ENCODE measurements at regions not wholly inside any gene's neighbourhood (a gene's known extent, or its start where the extent isn't known, plus 50 kb on each side); places are given as distances from the start of the nearest gene placed in this dataset.

DNA sequence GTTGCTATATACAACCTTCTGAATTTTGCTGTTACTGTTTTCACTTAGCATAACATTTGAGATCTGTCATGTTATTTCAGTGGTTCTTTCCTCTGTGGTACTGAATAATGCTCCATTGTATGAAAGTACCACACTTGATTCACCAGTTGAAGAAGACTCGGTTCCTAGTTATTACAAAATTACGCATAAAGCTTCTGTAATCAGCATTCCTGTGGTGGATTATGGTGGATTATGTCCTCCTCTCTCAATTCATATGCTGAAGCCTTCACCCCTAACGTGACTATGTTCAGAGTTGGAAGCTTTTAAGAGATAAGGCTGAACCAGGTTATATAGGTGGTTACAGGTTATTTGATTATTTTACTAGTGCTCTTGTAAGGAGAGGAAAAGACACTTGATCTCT is 2143.5 kb upstream of the AGA start:
- Histone ChIP-seq H3K36me3 (ENCODE audit: control insufficient read depth, insufficient read depth, low read length) (no peaks in the 10 kb centered on the region), H2BK15ac (ENCODE audit: low read depth, low read length) (no peak overlapping the region), H3K23ac (ENCODE audit: low read depth, low read length) (no peak overlapping the region), H4K20me1 (ENCODE audit: insufficient read depth, low read length) (no peaks in the 10 kb centered on the region), H3K27me3 (ENCODE audit: control insufficient read depth, insufficient read depth, low read length) (no peaks in the 10 kb centered on the region), H3K4me3 (ENCODE audit: insufficient read depth, low read depth, low read length) (no peak overlapping the region), H2AK9ac (replicated peaks; ENCODE audit: low read depth, low read length, poor library complexity) (no peak overlapping the region), H3K9ac (ENCODE audit: low read depth, low read length) (no peak overlapping the region), H3K79me1 (ENCODE audit: low read depth in 1 of 2, low read length in 2 of 2) (no peaks in the 10 kb centered on the region), H2AK5ac (ENCODE audit: low read depth, low read length) (no peak overlapping the region), H2AFZ (replicated peaks; ENCODE audit: low read length, poor library complexity) (no peak overlapping the region), H4K91ac (ENCODE audit: insufficient read depth, low read depth, low read length) (no peak overlapping the region), H3K9me1 (ENCODE audit: insufficient read depth, low read length) (no peaks in the 10 kb centered on the region), H3K9me3 (ENCODE audit: control insufficient read depth, insufficient read depth, low read length) (no peaks in the 10 kb centered on the region), H3K18ac (ENCODE audit: low read depth, low read length) (no peak overlapping the region), H4K8ac (ENCODE audit: low read depth in 2 of 2, low read length in 2 of 2) (no peak overlapping the region), H3K27ac (ENCODE audit: insufficient read depth, low read length) (no peak overlapping the region), H4K5ac (ENCODE audit: low read depth, low read length) (no peak overlapping the region), H3K4me2 (ENCODE audit: low read depth, low read length) (no peak overlapping the region), H2BK120ac (ENCODE audit: low read depth, low read length) (no peak overlapping the region), H2BK5ac (ENCODE audit: low read depth, low read length, poor library complexity, severe bottlenecking) (no peak overlapping the region), H3K4me1 (ENCODE audit: control insufficient read depth, insufficient read depth, low read length) (peaks cover 3% of the 10 kb centered on the region), H3K56ac (ENCODE audit: extremely low read depth, insufficient read depth, low read length) (no peak overlapping the region), H2BK20ac (ENCODE audit: low read depth, low read length) (peak overlapping the region; percentile 18; the same call in 1 of the 2 replicates), H3K14ac (replicated peaks; ENCODE audit: low read depth, low read length) (no peak overlapping the region), H3K4ac (ENCODE audit: low read depth, low read length) (no peak overlapping the region)
- in situ Hi-C loops (cut with MboI; ENCODE audit: low sequenced_read_pairs) (no loop called here), intact Hi-C loops (cut with micrococcal nuclease) (no loop called here), dilution Hi-C loops (cut with HindIII; ENCODE audit: low sequenced_read_pairs, unreplicated experiment) (no loop called here)
- no TSS peak for BruUV-seq (replicated peaks)
- TF ChIP-seq MAZ (IDR thresholded peaks at IDR 0.05; ENCODE audit: borderline replicate concordance, low read depth, low read length) (no peak), BHLHE40 (IDR thresholded peaks at IDR 0.05; ENCODE audit: low read depth, low read length) (no peak), CEBPB (IDR thresholded peaks at IDR 0.05; ENCODE audit: low read depth, low read length) (no peak), MAFK (IDR thresholded peaks at IDR 0.05; ENCODE audit: low read depth, low read length) (no peak), SMC3 (IDR thresholded peaks at IDR 0.05; ENCODE audit: low read depth, low read length) (no peak), MXI1 (IDR thresholded peaks at IDR 0.05; ENCODE audit: borderline replicate concordance, low read depth, low read length) (no peak), NFE2L2 (IDR thresholded peaks at IDR 0.05; ENCODE audit: low read depth, low read length) (no peak), RCOR1 (IDR thresholded peaks at IDR 0.05; ENCODE audit: insufficient replicate concordance, low read length) (no peak), RFX5 (IDR thresholded peaks at IDR 0.05; ENCODE audit: low read depth, low read length) (no peak), POLR2A (IDR thresholded peaks at IDR 0.05; ENCODE audit: low read depth, low read length) (no peak), FOS (IDR thresholded peaks at IDR 0.05; ENCODE audit: low read depth, low read length) (no peak), RAD21 (IDR thresholded peaks at IDR 0.05; ENCODE audit: low read length) (no peak), CHD1 (IDR thresholded peaks at IDR 0.05; ENCODE audit: low read depth, low read length) (no peak)
- TF ChIP-seq, protein P1, sequence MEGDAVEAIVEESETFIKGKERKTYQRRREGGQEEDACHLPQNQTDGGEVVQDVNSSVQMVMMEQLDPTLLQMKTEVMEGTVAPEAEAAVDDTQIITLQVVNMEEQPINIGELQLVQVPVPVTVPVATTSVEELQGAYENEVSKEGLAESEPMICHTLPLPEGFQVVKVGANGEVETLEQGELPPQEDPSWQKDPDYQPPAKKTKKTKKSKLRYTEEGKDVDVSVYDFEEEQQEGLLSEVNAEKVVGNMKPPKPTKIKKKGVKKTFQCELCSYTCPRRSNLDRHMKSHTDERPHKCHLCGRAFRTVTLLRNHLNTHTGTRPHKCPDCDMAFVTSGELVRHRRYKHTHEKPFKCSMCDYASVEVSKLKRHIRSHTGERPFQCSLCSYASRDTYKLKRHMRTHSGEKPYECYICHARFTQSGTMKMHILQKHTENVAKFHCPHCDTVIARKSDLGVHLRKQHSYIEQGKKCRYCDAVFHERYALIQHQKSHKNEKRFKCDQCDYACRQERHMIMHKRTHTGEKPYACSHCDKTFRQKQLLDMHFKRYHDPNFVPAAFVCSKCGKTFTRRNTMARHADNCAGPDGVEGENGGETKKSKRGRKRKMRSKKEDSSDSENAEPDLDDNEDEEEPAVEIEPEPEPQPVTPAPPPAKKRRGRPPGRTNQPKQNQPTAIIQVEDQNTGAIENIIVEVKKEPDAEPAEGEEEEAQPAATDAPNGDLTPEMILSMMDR (conservative IDR thresholded peaks at IDR 0.05; ENCODE audit: low read depth, low read length) = no peak
- TF ChIP-seq, protein P2, sequence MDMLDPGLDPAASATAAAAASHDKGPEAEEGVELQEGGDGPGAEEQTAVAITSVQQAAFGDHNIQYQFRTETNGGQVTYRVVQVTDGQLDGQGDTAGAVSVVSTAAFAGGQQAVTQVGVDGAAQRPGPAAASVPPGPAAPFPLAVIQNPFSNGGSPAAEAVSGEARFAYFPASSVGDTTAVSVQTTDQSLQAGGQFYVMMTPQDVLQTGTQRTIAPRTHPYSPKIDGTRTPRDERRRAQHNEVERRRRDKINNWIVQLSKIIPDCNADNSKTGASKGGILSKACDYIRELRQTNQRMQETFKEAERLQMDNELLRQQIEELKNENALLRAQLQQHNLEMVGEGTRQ (IDR thresholded peaks at IDR 0.05; ENCODE audit: low read depth, low read length) = no peak
- TF ChIP-seq, protein P3, sequence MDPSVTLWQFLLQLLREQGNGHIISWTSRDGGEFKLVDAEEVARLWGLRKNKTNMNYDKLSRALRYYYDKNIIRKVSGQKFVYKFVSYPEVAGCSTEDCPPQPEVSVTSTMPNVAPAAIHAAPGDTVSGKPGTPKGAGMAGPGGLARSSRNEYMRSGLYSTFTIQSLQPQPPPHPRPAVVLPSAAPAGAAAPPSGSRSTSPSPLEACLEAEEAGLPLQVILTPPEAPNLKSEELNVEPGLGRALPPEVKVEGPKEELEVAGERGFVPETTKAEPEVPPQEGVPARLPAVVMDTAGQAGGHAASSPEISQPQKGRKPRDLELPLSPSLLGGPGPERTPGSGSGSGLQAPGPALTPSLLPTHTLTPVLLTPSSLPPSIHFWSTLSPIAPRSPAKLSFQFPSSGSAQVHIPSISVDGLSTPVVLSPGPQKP (IDR thresholded peaks at IDR 0.05; ENCODE audit: borderline replicate concordance, low read depth, low read length) = no peak
- ChIA-PET POLR2A (ENCODE audit: unreplicated experiment) (no interaction called here), CTCF (no interaction called here)
- DNase-seq (no peak), ATAC-seq (ENCODE audit: low read depth) (no peak)
- WGBS, 2 experiments (ENCODE audit: extremely low coverage in 2 of 2, insufficient read length in 1 of 2) = no CpG with 5 or more reads among the region's 3 CpGs

Measured in IMR-90 (cell line).